HCT116 (cell line): ENCODE measurements at regions not wholly inside any gene's neighbourhood (a gene's known extent, or its start where the extent isn't known, plus 50 kb on each side); places are given as distances from the start of the nearest gene placed in this dataset.

Experiments
- ATF3 ChIP-seq: IDR thresholded peaks from 2 replicates; pipeline ENCODE4 v1.6.1; 2012
- CEBPB ChIP-seq: IDR thresholded peaks from 2 replicates; pipeline ENCODE4 v1.6.1; 2012; ENCODE audit warnings: low read depth
- CTCF ChIP-seq, 3 experiments: fragments of 200-600 bp in 1 of 3; sonication (generic) in 1 of 3; IDR thresholded peaks in 2 of 3; conservative IDR thresholded peaks in 1 of 3; 2 replicates each; pipeline ENCODE4 v1.5.1; 2012 to 2017; ENCODE audit warnings: low read depth in 2 of 3, low read length in 2 of 3, antibody characterized with exemption in 1 of 3, borderline replicate concordance in 1 of 3, control low read depth in 1 of 3, mild to moderate bottlenecking in 1 of 3, mixed read lengths in 1 of 3, mixed run types in 1 of 3, moderate library complexity in 1 of 3; ENCODE audit not compliant: insufficient read depth in 1 of 3
- EGR1 ChIP-seq: IDR thresholded peaks from 2 replicates; pipeline ENCODE4 v1.6.1; 2012; ENCODE audit warnings: low read depth
- ELF1 ChIP-seq: IDR thresholded peaks from 2 replicates; pipeline ENCODE4 v1.6.1; 2012; ENCODE audit warnings: low read depth, borderline replicate concordance
- EZH2 ChIP-seq: fragments of 200-600 bp; sonication (generic); IDR thresholded peaks from 2 replicates; pipeline ENCODE4 v1.6.1; 2017; ENCODE audit warnings: antibody characterized with exemption, mixed run types
- EZH2phosphoT487 ChIP-seq: fragments of 200-600 bp; IDR thresholded peaks from 2 replicates; pipeline ENCODE4 v1.6.1; 2018; ENCODE audit warnings: antibody characterized with exemption, borderline replicate concordance
- JUND ChIP-seq: IDR thresholded peaks from 2 replicates; pipeline ENCODE4 v1.6.1; 2012
- POLR2A ChIP-seq: IDR thresholded peaks from 2 replicates; pipeline ENCODE4 v1.7.0; 2011; ENCODE audit warnings: borderline replicate concordance; ENCODE audit not compliant: insufficient read depth, insufficient read length; ENCODE audit errors: extremely low read depth
- POLR2AphosphoS5 ChIP-seq: IDR thresholded peaks from 2 replicates; pipeline ENCODE4 v1.6.1; 2011; ENCODE audit warnings: mild to moderate bottlenecking, low read depth, low read length, moderate library complexity
- SP1 ChIP-seq: IDR thresholded peaks from 2 replicates; pipeline ENCODE4 v1.6.1; 2012; ENCODE audit warnings: low read depth
- SRF ChIP-seq: IDR thresholded peaks from 2 replicates; pipeline ENCODE4 v1.6.1; 2012; ENCODE audit warnings: low read depth
- TCF7L2 ChIP-seq: IDR thresholded peaks from 2 replicates; pipeline ENCODE4 v1.7.0; 2011; ENCODE audit warnings: borderline replicate concordance, inconsistent platforms; ENCODE audit not compliant: insufficient read depth, insufficient read length; ENCODE audit errors: extremely low read depth
- ZFX ChIP-seq: fragments of 450-650 bp; IDR thresholded peaks from 2 replicates; pipeline ENCODE4 v1.6.1; 2017

- no peak for TF ChIP-seq CTCF (IDR thresholded peaks at IDR 0.05 in 2 of 3, conservative IDR thresholded peaks at IDR 0.05 in 1 of 3; ENCODE audit: borderline replicate concordance in 1 of 3, insufficient read depth in 1 of 3, low read depth in 2 of 3, low read length in 2 of 3)
- TF ChIP-seq POLR2A, result no peak
- TF ChIP-seq EGR1, result no peak
- no peak for TF ChIP-seq EZH2phosphoT487
- TF ChIP-seq ATF3, result no peak
- TF ChIP-seq SRF, result no peak
- TF ChIP-seq SP1, result no peak
- TF ChIP-seq EZH2, result no peak
- no peak for TF ChIP-seq POLR2AphosphoS5
- no peak for TF ChIP-seq CEBPB
- TF ChIP-seq ELF1, result no peak
- no peak for TF ChIP-seq JUND
- TF ChIP-seq ZFX, result no peak
- no peak for TF ChIP-seq TCF7L2
These were observed 154.2 kb upstream of the NAV2 start for GRCh38 chr11:19558189-19558986.
